GM18499 (cell line): ENCODE measurements at regions not wholly inside any gene's neighbourhood (a gene's known extent, or its start where the extent isn't known, plus 50 kb on each side); places are given as distances from the start of the nearest gene placed in this dataset.
"Not testable (repeated sequence)": the region's sequence is repeated elsewhere in the genome, so short reads cannot be mapped to it uniquely, and the experiment has no call there.

ENCODE experiments used
- ATAC-seq: cut with Tn5 transposase; IDR thresholded peaks from one replicate; pipeline ENCODE4 v1.9.1; 2021; ENCODE audit warnings: moderate number of reproducible peaks; ENCODE audit not compliant: insufficient read depth, unreplicated experiment

- ATAC-seq = no peak
These were observed 63.3 kb downstream of the POU4F1 start for GRCh38 chr13:78540058-78540457.

- not testable (repeated sequence) for ATAC-seq
These were observed 77.3 kb downstream of the POU4F1 start for GRCh38 chr13:78526044-78526443.

GRCh38 chr13:78524936-78525335 is 78.4 kb downstream of the POU4F1 start:
- ATAC-seq = no peak

- no peak for ATAC-seq
These were observed 82.3 kb downstream of the POU4F1 start for GRCh38 chr13:78521091-78521490.

GRCh38 chr13:78520425-78520824 is 82.9 kb downstream of the POU4F1 start:
- ATAC-seq = no peak

GRCh38 chr13:78518482-78518881 is 84.9 kb downstream of the POU4F1 start:
- not testable (repeated sequence) for ATAC-seq

GRCh38 chr13:78499802-78500201 is 103.5 kb downstream of the POU4F1 start:
- ATAC-seq = no peak

- ATAC-seq = no peak
These were observed 105.5 kb downstream of the POU4F1 start for GRCh38 chr13:78497702-78498355.

- no peak for ATAC-seq
These were observed 111.4 kb downstream of the POU4F1 start for GRCh38 chr13:78491978-78492377.

GRCh38 chr13:78490225-78490624 is 113.1 kb downstream of the POU4F1 start:
- ATAC-seq = not testable (repeated sequence)

- ATAC-seq = no peak
These were observed 115.6 kb downstream of the POU4F1 start for GRCh38 chr13:78487707-78488106.

- ATAC-seq = no peak
These were observed 117.5 kb downstream of the POU4F1 start for GRCh38 chr13:78485803-78486202.

GRCh38 chr13:78478183-78478582 is 125.2 kb downstream of the POU4F1 start:
- no peak for ATAC-seq

GRCh38 chr13:78476910-78477309 is 126.4 kb downstream of the POU4F1 start:
- ATAC-seq = no peak

- ATAC-seq = no peak
These were observed 134.7 kb downstream of the POU4F1 start for GRCh38 chr13:78468621-78469020.

- no peak for ATAC-seq
These were observed 138.1 kb downstream of the POU4F1 start for GRCh38 chr13:78465250-78465649.

GRCh38 chr13:78460176-78460575 is 143.2 kb downstream of the POU4F1 start:
- no peak for ATAC-seq

- no peak for ATAC-seq
These were observed 159.5 kb downstream of the POU4F1 start for GRCh38 chr13:78443839-78444238.

- ATAC-seq = no peak
These were observed 165.6 kb downstream of the POU4F1 start for GRCh38 chr13:78437781-78438180.

GRCh38 chr13:78436311-78436710 is 167.0 kb downstream of the POU4F1 start:
- no peak for ATAC-seq

- ATAC-seq = no peak
These were observed 172.0 kb downstream of the POU4F1 start for GRCh38 chr13:78431328-78431727.

- no peak for ATAC-seq
These were observed 172.5 kb downstream of the POU4F1 start for GRCh38 chr13:78430811-78431210.
